GM21717 (cell line): ENCODE measurements at regions not wholly inside any gene's neighbourhood (a gene's known extent, or its start where the extent isn't known, plus 50 kb on each side); places are given as distances from the start of the nearest gene placed in this dataset.
"Not testable (repeated sequence)": the region's sequence is repeated elsewhere in the genome, so short reads cannot be mapped to it uniquely, and the experiment has no call there.

Source experiments
- ATAC-seq: cut with Tn5 transposase; IDR thresholded peaks from one replicate; pipeline ENCODE4 v1.9.1; 2021; ENCODE audit warnings: mild to moderate bottlenecking, moderate library complexity; ENCODE audit not compliant: unreplicated experiment

DNA sequence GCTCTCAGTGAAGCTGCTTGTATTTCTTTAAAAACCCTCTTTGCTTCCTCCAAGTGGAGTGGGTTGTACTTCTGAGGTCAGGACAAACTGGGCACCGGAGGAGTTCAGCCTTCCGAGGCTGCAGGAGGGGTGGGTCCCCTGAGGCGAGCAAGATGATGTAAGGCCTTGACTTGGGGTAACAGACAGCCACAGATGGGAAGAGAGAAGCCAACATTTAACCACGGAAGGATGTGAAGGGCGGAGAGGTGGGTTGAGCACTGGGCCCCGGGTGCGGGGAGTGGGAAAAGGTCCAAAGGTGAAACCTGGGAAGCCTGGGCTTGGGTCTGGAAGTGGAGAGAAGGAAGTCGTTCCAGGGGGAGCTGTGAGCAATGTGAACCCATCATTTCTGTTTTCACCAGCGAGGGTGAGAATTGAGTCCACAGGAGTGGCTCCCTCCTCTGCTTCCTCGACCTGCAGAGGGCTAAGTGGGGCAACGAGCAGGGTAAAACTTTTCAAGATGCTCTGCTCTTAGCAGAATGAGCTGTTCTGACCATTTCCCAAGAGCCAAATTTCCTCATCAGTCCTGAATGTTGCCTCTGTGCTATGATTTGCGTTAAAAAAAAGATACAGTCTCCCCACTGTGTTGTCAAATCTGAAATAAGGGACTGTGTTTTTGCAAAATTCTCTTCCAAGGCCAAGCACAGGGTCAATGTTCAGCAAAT, 137.7 kb upstream of the CRHR1 start:
- ATAC-seq = no peak

DNA sequence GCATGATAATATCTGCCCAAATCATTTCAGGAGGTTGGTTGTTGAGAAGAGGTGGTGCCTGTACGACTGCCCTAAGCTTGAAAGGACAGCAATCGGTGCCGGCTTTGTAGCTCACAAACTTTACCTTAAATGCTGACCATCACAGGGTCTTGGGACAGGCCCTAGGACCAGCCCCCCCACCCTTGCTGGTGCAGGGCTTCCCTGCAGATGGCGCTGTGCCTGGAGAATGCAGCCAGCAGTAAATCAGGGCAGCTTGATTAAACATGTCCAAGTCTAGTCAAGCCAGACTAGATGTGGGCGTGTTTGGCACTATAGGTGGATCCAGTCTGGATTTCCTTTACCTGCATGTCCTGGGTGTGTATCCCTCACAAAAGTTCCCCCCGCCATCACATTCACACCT, 135.5 kb upstream of the CRHR1 start:
- ATAC-seq = no peak

DNA sequence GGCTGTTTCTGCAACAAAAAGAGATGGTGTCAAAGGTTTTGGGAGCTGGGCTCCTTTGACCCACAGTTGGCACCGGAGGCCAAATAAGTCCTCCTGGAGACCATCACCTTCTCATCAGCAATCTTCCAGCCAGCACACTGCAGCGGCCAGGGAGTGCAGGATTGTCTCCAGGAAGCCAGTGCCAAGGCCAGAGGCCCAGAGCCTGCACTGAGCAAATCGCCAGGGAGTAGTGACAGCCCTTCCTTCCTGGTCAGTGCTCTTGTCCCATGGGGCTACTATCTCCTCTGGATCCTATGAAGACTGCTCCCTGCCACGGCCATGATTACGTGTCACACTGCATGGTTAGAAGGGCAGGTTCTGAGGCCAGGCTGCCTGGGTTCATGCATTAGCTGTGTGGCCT, 134.3 kb upstream of the CRHR1 start:
- ATAC-seq = no peak

DNA sequence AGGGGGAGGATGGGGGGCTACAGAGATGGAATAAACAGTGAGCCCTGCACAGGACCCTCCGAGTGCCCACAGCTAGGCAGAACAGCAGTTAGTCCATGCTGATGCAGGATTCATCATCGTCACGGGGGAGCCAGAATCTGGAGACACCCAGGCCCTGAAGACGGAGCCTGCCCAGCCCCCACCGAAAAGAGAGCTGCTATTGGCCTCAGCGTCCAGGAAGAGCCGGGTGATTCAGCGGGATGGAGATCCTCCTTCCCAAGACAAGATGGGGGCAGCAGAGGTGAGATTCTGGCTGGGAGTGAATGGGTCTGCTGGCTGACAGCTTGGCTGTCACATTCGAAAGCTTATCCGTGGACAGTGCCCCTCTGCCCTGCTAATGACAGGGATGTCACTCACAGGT, 133.6 kb upstream of the CRHR1 start:
- no peak for ATAC-seq

DNA sequence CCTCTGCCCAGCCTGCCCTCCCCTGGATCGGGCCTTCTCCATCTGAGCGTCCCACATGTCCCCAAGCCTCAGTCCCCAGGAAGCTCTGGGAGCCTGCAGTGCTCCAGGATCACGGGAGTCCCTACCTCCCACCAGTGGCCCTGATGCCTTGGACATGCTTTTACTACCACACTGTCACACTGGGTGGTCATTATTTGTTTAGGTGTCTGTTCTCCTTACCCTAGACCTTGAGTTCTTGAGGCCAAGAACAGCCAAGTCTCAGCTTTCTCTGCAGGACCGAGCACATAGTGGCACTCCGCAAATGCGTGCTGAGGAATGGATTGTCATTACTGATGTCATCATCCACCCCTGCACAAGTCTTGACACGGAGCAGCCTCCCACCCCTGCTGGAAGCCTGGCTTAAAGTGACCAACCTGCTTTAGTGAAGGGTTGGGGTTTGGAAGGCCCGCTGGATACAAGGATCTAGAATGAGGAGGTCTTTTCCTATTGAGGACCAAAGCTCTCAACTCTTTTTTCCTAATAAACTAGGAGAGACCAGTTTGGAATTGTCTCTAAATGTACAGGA, 132.9 kb upstream of the CRHR1 start:
- ATAC-seq = no peak

DNA sequence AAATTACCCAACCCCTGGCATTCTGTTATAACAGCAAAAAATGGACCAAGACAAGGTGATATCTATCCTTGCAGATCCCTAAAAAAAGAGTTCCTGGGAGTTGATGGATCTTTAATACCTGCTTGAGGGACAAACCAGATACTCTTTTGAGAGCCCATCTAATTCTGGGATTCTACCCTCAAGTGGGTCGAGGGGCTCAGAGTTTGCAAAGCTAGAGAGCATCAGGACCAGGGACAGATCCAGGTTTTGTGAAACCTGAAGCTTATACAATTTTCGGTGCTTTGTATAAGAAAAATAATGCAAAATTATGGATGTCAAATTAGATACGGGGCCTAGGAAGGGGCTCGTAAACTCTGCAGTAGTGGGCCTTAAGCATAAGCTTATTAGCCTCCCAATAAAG, 130.5 kb upstream of the CRHR1 start:
- ATAC-seq = no peak

DNA sequence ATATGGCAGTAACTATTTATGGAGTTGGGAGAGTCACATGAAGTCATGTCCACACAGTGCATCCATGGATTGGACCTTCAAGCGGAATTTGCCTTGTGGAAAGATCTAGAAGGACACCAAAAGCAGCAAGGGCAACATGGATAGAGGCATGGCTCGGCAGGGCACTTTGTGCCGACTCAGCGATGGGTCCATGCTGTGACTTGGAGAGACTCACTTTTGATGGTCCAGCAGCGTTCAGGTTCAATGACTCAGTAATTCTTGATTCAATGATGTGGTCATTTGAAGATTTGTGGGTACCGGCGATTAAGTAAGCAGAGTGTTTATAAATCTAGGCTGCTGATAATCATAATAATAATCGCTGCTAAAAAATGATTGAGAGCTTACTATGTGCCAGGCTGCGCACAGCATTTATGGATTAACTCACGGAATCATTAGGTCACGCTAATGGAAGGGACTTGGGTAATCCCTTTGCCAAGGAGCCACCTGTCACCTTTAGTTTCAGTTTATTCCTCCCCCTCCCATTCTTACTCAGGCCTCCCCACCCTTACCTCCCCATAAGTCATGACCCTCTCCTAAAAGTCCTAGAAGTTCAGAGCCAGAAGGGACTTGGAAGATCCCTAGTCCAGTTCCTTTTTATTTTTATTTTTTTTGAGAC, 127.5 kb upstream of the CRHR1 start:
- ATAC-seq = no peak

DNA sequence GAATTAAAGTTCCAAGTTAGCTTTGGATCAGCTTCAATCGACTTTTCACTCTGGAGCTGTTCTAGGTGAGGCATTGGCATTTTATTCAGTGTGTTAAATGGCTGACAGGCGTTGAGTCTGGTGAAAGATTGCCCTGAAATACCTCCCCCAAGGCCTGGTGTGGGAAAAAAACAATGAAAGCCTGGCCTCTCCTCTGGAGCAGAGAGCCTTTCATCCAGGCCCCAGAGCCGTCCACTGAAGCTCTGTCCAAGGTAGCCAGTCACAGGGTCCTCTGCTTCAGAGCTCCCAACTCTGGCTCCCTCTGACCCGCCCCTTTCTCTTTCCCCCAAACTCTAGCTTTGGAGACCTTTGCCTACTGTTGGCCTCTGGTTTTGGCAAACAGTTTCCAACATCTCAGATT, 123.6 kb upstream of the CRHR1 start:
- ATAC-seq = no peak

DNA sequence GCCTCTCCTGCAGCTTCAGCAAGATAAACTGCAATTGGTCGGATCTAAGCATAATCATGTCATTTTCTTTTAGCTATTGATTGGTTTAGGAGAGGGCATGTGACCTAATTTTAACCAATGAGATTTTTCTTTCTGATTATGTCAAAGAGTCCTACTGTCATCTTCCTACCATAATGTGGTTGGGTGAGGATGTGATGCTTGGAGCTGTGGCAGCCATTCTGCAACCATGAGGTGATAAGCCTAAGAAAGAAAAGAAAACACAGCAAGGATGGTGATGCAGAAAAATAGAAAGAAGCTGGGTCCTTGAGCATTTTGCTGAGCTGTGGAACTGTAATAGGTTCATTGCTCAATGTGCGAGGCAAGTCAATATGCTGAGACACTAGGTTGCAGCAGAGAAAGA, 121.7 kb upstream of the CRHR1 start:
- no peak for ATAC-seq

DNA sequence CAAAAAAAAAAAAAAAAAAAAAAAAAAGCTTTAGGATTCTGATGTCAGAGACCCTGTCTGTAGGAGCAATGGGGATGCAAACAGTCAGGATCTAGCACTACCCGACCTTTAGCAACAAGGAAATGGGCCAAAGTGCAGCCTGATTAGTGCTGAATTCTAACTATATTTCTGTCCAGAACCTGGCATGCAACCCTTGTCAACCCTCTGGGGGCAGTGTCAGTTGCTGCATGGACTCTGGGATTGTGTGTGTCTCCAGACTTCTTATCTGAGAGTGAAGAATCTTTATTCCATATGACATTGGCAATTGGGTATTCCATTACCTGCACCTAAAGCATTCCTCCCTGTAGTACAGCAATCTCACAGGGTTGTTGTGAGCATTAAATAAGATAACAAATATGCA, 120.3 kb upstream of the CRHR1 start:
- ATAC-seq = no peak

DNA sequence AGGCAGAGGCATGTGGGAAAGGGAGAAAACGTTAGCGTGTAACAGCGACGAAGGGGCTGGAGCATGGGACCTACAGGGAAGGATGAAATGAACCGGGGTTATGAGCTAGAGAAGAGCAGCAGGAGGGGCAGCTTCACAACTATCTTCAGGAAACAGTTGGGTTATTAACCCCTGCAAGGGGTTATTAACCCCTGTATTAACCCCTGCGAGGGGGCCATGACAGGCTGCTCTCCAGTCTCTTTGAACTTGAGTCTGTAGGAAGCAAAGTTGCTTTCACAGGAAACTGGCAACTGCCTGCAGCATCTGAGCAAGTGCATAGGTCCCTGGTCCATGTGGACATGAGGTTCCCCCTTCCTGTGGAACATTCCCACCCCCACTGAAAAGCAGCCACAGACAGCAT, 119.2 kb upstream of the CRHR1 start:
- ATAC-seq = no peak

DNA sequence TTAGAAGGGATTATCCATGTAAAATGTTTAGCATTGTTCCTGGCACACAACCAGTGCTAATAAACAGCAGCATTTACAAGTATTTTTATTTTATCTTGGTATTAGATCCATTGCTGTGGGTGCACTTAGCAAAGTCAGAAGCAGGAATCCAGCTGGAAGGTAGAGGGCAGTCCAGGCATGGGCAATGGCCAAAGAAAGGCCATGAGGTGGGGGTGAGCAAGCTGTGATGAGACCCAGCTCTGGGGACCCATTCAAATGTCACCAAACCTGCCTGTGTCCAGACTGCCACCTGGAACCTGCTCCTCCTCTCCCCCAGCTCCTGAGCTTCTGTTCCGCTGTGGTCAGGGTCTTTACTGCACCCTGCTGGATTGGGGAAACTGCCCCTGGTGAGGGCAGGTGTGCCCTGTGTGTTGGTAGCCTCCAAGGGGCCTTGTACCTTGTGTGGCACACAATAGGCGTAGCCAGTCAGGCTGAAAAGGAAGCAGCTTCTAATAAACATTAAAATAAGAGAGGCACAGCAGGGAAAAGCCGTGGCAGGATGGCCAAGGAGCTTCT, 118.0 kb upstream of the CRHR1 start:
- no peak for ATAC-seq

DNA sequence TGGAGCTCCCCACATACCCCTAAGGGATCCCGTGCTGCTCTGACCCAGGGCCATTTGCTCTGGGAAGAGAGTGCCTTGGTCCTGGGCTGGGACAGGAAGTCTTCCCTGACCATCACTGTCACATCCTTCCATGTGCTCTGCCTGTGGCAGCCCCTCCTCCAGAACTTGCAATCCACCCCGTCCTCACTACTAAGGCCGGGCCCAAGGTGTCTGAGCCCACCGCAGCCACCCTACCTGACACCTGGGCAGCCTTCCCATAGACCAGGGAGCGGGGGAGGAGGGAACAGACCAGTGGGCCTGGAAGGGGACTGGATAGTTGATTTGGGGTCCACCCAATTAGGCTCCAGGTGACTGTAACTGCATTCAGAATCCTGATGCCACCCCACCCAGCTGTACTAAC, 117.5 kb upstream of the CRHR1 start:
- no peak for ATAC-seq

DNA sequence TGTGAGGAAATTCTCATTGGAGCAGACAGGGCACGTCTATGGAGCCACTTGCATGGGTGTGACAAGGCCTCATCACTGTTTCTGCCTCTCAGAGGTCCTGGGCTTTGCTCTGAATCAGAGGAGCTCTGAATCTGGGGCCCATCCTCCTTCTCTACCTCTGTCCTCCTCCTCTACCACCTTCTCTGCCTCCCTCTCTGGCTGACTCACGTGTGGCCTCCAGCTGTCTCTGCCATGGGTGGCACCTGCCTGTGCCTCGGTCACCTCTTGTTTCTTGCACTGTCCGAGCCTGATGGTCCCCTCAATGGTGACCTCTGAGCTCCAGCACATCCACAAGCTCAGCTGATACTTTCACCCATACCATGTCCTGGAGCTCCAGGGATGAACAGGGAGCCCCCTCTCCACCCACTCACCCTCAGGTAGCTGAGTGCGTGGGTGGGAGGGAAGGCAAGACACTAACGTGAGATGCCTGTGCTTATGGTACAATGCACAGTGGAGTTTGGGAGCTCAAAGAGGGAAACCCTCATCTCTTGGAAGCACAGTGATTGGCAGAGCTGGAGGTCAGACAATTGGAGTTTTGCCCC, 116.4 kb upstream of the CRHR1 start:
- no peak for ATAC-seq

DNA sequence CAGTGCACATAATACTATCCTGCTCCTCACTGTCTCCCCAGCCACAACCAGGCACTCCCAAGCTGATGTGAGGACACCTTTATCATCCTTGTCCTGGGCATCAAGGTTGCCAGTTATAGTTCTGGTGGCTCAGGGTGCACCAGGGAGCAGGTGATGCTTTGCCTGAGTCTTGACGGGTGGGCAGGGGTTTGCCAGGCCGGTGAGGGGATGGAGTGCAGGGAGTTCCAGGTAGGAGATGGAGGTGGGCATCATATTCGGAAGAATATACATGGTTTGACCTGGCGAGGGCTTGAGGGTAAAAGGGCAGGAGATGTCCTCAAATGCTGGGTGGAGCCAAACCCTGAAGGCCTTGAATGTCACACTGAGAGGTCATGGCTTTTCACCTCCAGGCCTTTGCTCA, 115.8 kb upstream of the CRHR1 start:
- no peak for ATAC-seq

DNA sequence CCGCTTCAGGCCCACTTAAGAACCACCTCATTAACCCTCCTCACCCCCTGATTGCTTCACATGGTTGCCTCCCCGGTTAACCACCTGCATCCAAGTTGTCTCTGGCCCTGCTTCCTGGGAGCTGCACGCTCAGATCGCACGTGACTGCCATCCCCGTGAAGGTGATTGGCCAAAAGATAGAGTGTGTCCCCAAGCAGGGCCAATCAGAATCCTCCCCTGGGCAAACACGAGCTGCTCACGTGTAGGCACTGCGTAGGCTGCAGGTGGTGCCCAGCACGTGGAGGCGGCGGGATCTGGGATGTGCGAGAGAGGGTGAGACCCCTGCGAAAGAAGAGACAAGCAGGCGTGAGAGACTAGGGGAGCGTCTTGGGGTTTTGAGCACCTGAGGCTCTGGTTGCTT, 111.8 kb upstream of the CRHR1 start:
- ATAC-seq = no peak

DNA sequence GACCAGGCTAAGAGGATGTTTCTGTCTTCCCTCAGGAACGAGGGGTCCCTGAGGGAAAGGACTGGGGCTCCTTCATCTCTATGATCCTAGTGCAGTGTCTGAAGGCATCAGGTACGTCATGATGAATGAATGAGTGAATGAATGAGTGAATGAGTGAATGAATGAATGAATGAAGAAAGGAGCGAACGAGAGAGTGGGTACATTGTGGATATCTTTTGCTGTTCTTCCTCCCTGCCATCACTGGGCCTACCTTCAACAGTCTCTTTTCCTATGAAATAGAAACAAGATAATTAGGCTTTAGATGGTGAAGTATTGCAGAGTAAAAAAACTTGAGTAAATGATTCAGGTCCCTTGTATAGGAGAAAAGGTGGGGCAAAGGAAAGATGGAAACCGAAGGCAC, 111.3 kb upstream of the CRHR1 start:
- no peak for ATAC-seq

DNA sequence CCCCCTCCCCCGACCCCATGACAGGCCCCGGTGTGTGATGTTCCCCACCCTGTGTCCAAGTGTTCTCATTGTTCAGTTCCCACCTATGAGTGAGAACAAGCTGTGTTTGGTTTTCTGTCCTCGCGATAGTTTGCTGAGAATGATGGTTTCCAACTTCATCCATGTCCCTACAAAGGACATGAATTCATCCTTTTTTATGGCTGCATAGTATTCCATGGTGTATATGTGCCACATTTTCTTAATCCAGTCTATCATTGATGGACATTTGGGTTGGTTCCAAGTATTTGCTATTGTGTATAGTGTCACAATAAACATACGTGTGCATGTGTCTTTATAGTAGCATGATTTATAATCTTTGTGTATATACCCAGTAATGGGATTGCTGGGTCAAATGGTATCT, 110.4 kb upstream of the CRHR1 start:
- ATAC-seq = not testable (repeated sequence)

DNA sequence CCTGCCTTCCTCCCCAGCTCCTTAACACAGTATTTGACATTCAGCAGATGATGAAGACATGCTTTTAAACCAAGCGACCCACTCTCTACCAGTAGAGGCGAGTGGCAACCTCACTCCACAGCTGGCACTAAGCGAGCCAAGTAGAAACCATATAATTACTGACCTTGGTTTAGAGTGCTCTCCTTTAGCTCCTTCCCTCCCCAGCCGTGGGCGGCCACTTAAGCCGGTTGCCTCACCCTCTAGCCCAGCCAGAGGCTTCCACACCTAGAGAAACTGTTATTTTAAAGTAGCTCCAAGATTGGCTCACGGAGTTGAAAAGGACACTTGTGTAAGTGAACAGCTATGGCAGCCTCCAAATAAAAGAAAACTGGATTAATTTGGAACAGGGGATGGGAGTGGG, 109.1 kb upstream of the CRHR1 start:
- no peak for ATAC-seq

DNA sequence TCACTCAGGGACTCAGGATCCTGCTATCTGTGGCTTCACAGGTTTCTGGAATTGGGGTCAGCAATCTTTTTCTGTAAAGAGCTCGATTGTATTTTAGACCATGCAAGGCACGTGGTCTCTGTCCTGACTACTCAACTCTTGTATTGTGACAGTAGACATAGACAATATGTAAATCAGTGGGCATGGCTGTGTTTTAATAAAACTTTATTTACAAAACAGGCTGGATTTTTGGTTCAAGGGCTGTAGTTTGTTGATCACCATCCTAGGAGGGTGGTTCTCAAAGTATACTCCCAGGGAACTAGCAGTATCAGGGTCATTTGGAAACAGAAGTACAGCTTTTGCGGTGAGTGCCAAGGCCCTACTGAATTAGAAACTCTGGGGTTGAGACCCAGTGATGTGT, 108.2 kb upstream of the CRHR1 start:
- no peak for ATAC-seq

DNA sequence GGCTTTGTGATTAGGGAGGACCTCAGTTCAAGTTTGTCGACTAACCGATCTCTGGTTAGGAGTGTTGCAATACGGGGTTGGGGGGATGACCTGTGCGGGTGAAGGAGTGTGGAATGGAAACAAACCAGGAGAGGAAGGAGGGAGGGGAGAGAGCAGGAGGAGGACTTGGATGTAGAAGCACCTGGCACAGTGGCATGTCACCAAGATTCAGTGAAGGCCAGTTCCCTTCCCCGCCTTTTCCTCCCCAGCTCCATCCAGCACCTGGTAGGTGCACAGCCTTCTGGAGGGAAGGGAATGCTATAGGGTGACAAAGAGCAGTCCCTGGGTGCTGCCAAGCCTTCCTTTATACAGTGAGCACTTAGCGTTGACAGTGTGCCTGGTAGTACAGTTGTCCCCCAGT, 107.4 kb upstream of the CRHR1 start:
- ATAC-seq = no peak

DNA sequence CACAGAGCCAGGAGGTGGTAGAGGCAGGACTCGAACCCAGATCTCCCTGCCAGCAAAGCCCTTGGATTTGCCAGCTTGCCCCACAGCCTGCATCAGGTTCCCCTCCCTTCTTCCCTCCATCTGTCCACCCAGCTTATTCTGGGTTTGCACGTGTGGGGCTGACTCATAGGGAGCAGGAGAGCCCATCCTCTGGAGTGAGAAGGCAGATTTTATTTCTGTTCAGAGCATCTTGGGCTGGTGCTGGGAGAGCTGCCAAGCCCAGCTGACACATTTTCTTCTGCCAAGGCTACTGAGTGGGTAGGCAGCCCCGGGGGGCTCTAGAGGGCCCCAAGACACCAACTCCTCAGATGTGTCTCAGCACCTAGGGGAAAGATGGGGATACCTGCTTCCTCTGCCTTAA, 106.3 kb upstream of the CRHR1 start:
- ATAC-seq = no peak
